AG08395 (cell line): ENCODE measurements at regions not wholly inside any gene's neighbourhood (a gene's known extent, or its start where the extent isn't known, plus 50 kb on each side); places are given as distances from the start of the nearest gene placed in this dataset.
"Not testable (repeated sequence)": the region's sequence is repeated elsewhere in the genome, so short reads cannot be mapped to it uniquely, and the experiment has no call there.

Experiments
- DNase-seq: peaks from one replicate; pipeline ENCODE4 v3.0.0; 2012; ENCODE audit warnings: mixed read lengths, low spot score

GRCh38 chr2:8549942-8550341 is 131.9 kb upstream of the ID2 start:
- DNase-seq, result no peak

DNA sequence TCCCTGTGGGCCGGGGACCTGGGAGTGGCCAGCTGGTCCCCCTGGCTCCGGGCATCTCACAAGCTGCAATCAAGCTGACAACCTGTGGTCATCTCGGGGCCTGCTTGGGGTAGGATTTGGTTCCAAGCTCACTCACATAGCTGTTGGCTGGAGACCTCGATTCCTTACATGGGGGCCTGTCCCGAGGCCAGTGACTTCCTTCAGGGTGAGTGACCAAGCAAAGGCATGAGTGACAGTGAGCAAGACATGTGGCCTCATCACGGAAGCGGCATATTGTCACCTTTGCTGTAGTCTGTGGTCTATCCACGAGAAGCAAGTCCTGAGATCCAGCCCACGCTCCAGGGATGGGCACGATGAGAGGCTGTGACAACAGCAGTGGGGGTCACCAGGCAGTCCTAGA is 131.4 kb upstream of the ID2 start:
- no peak for DNase-seq

GRCh38 chr2:8550937-8551621 is 130.8 kb upstream of the ID2 start:
- no peak for DNase-seq

- no peak for DNase-seq
Observed at GRCh38 chr2:8551622-8552074, 130.2 kb upstream of the ID2 start.

DNA sequence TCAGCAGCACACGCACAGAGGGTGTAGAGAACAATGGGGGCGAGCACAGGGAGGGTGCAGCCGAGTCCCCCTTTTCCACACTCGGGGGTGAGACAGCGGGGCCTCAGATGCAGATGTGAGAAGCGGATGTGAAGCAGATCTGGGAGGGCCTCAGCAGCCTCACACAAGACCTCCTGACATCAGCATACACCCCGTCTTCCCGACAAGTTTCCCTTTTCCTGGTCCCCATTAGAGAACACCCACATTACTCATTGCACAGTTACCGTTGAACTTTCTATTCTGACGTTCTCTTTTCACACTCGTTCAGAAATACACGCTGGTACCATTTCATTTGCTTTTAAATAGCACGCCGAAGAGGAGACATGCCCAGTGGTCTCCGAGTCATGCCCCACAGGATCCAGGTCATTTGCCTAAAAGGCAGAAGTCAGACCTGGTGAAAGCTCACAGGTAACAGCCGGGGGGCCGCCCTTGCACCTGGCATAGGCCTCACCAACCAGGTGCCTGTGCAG is 129.5 kb upstream of the ID2 start:
- DNase-seq, result no peak

DNA sequence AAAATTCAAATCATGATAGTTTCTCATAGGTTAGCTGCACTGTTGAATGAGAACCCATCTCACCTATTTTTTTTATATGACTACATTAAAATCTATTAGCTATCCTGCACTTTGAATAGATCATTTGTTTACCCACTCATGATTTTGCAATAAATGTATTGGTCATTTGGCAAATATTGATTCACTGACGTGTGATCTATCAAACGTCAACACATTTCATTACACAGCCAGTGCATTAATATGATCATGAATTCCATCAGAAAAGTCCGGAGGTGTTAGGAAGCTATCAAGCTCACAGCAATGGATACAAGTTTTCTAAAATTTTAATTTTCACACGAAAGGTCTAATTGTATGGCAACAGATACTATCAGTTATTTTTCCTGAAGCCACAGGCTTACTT is 128.2 kb upstream of the ID2 start:
- DNase-seq, result no peak

DNA sequence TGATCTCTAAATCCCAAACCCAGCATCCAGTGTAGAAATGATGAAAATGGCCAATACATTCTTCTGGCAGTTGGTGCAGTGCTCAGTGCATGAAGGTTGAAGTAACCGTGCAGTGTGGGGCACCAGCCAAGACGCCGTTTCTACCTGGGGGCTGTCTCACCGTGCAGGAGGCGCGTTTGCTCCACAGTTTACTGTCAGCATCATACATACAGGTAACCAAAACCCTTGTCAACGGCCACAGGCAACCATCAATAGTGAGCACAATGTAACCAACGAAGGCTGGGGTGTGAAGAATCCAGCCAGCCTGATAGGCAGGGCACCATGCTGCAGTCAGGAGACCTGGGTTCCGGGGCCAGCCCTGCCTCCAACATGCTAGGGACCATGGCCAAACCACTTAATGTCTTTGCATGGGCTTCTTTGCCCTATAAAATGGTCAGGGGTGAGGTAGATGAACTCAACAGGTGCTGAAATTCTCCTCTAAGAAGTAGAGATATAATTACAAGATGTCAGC is 127.5 kb upstream of the ID2 start:
- DNase-seq, result no peak

- no peak for DNase-seq
Observed at GRCh38 chr2:8555543-8555942, 126.3 kb upstream of the ID2 start.

DNA sequence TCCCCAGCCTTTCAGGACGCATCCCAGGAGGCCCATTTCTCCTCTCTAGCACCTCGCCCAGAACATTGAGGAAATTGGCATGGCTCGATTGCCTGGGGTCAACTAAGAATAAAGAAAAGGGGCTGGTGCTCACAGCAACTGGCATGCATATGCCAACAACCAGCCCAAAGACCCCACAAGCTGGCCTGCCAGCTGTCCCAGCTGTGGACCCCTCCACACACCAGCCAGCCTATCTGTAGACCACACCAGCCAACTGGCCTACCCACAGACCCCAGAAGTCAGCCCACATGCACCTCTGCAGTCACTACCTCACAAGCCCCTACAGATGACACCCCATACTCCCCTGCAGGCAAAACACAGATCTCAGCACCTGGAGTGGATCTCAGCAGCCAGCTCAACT is 123.8 kb upstream of the ID2 start:
- DNase-seq, result no peak

DNA sequence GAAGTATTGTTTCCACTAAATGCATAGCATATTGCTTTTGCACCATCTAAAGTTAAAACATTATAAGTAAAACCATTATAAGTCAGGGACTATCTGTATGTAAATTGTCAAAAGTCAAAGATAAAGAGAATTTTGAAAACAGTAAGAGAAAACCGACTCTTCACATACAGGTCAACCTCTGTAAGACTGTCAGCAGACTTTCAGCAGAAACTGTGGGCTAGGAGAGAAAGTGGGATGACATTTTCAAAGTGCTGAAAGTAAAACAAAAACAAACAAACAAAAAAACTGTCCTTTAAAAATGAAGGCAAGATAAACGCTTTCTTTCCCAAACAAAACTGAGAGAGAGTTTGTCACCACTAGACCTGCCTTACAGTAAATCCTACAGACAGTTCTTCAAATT is 122.9 kb upstream of the ID2 start:
- no peak for DNase-seq

- no peak for DNase-seq
Observed at GRCh38 chr2:8559805-8560204, 122.1 kb upstream of the ID2 start.

GRCh38 chr2:8561692-8562091 is 120.2 kb upstream of the ID2 start:
- DNase-seq, result not testable (repeated sequence)

DNA sequence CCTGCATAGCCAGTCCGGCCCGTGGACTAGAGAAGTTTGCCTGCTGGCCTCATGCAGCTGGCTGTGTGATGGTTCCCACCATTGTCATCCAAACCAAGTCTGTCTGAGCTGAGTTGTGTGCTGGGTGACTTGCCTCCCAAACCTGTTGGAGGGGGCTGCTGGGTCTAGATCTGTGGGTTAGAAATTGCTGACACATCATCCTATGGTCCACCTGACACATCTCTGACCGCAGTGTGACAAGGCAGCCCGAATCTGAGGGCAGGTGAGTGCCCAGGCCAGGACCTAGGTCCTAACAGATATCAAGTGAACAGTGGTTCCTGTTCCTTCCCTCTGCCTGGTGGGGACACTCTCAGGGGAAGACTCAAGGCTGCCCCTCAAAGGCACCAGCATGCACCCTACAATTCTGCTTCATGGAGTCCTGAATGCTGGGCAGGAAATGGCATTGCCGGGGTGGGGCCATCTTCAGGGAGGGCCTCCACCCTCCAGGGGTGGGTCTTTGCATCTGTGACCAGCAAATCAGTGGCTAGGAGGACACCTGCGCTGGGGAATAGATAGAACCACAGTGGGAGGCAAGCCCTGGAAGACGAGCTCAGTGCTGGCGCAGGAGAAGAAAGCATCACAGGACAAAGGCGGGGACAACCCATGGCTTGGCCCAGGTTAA is 117.9 kb upstream of the ID2 start:
- DNase-seq, result no peak

- no peak for DNase-seq
Observed at GRCh38 chr2:8564475-8564874, 117.4 kb upstream of the ID2 start.

- DNase-seq, result no peak
Observed at GRCh38 chr2:8565399-8566154, 116.3 kb upstream of the ID2 start.

- DNase-seq, result no peak
Observed at GRCh38 chr2:8566155-8566670, 115.6 kb upstream of the ID2 start.

DNA sequence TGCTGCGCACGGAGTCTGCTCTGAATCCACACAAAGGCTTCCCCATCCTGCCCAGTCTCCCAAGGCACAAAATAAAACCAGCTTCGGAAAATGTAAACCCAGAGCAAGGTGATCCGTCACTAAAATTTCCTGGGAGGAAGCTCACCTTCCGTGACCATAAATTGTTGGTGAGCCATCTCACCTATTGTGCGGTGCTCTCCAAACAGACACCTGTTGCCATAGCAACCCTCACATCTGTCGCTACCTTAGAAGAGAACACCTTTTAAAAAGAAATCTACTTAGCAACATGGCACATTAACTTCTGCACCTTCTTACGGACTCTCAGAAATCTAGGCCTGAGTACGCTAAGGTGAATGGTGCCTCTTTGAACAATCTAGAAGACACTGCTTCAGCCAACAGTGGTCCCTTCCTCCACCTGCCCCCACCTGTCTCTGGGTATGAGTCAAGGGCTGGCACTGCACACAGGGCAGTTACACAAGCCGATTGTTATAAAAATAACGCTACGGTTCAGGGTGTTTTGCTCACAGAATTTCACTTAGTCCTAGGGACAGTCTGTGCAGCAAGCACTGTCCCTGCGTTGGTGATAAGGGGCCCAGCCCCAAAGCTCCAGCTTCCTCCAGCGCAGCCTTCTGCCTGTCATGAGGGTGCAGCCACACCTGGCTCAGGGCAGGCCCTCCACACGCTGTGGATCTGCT is 114.9 kb upstream of the ID2 start:
- no peak for DNase-seq

GRCh38 chr2:8567469-8568260 is 114.2 kb upstream of the ID2 start:
- DNase-seq, result no peak

- no peak for DNase-seq
Observed at GRCh38 chr2:8568543-8569302, 113.1 kb upstream of the ID2 start.

DNA sequence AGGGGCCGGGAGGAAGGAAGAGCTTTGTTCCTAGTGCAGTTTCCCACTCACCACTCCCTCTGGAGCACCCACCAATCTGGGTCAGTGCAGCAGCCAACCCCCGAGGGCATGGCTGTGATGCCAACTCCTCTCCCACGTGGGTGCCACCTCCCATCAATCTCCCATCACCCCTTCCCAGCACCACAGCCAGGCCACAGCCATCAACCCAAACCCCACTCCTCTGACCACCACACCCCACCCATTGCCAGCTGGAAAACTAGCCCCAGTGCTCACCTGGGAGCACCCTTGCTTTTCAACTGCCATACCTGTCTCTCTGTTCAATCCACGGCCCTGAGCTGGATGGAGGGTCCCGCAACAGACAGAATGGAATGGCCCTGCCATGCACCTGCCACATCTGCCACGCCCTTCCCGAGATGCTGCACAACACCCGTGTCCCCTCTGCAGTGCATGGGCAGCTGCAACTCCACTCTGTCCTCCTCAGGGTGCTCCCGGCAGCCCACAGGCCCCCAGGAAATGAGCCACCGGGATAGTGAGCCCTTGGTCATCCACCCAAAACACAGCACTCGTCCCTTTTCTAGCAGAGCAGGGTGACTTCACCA is 112.4 kb upstream of the ID2 start:
- no peak for DNase-seq
